Astrocyte of the cerebellum (primary cell): ENCODE measurements at regions not wholly inside any gene's neighbourhood (a gene's known extent, or its start where the extent isn't known, plus 50 kb on each side); places are given as distances from the start of the nearest gene placed in this dataset.

Source experiments
- DNase-seq: peaks from one replicate; pipeline ENCODE4 v3.0.0-alpha.2; 2011; ENCODE audit warnings: low read depth
- H3K4me3 ChIP-seq: 2 replicates; pipeline ENCODE4 v1.5.1; 2011; ENCODE audit warnings: mild to moderate bottlenecking, low read depth, low read length, moderate library complexity
- CTCF ChIP-seq: IDR thresholded peaks from 2 replicates; pipeline ENCODE4 v1.5.1; 2012; ENCODE audit warnings: low read length, low read depth, moderate library complexity, mild to moderate bottlenecking; ENCODE audit errors: missing control alignments
- in situ Hi-C: cut with HindIII; loops from 2 replicates; pipeline ENCODE4 v1.10.0; 2017; ENCODE audit warnings: low sequenced_read_pairs

GRCh38 chr3:189573004-189573403, 58.2 kb upstream of the TP63 start:
- H3K4me3 ChIP-seq: no peak overlapping the region
- no peak for DNase-seq
- in situ Hi-C loops: no loop called here
- TF ChIP-seq CTCF: no peak

- DNase-seq: no peak
- in situ Hi-C loops: no loop called here
- TF ChIP-seq CTCF: no peak
- no peak overlapping the region for H3K4me3 ChIP-seq
Measured at GRCh38 chr3:189576486-189576885, 54.7 kb upstream of the TP63 start.

GRCh38 chr3:189577050-189577951, 53.9 kb upstream of the TP63 start:
- H3K4me3 ChIP-seq: no peak overlapping the region
- TF ChIP-seq CTCF: no peak
- in situ Hi-C loops: no loop called here
- no peak for DNase-seq

GRCh38 chr3:189580190-189580589, 51.0 kb upstream of the TP63 start:
- in situ Hi-C loops: no loop called here
- H3K4me3 ChIP-seq: no peak overlapping the region
- no peak for DNase-seq
- no peak for TF ChIP-seq CTCF
